Stimulated activated CD4-positive, alpha-beta T cell treated with anti-CD3 and anti-CD28 coated beads, Interleukin-1b, Interleukin-23, amount 100 ng/mL, for 4 hours (primary cell): ENCODE measurements at regions not wholly inside any gene's neighbourhood (a gene's known extent, or its start where the extent isn't known, plus 50 kb on each side); places are given as distances from the start of the nearest gene placed in this dataset.

ENCODE experiments used
- DNase-seq, 2 donors: peaks; one replicate each; pipeline ENCODE4 v3.0.0-alpha.2; 2020; ENCODE audit warnings: low read depth in 2 of 2

GRCh38 chr11:104655066-104655465 lies 243.2 kb downstream of the CASP12 start:
- DNase-seq, result no peak

DNA sequence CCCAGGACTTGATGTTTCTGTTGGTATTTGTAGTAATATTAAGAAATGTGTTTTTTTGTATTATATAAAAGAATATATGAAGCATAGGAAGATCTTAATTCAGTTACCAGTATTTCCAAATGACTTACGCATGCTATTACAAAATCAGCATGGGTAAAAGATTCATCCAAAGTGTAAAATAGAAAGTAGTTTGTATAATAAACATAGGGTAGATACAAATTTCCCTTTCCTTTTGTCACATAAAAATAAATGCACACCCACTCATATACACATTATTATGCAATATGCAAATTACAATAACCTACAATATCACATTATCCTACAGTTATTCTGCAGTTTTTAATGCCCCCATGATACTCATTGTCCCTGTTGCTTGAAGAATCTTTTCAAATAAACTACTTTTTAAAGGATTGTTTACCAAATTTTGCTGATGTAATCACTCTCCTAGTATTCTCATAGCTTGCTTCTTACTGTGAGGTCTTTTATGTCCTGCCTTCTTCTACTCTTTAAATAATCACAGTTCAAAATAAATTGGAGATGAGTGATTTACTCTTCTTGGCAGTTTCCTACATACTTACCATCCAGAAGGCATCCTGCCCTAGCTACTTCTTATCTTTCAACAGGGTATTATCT lies 244.0 kb downstream of the CASP12 start:
- no peak for DNase-seq

- no peak for DNase-seq
Measured at GRCh38 chr11:104653407-104653806, 244.9 kb downstream of the CASP12 start.

- no peak for DNase-seq
Measured at GRCh38 chr11:104652996-104653395, 245.3 kb downstream of the CASP12 start.

- DNase-seq, result no peak
Measured at GRCh38 chr11:104650234-104650633, 248.0 kb downstream of the CASP12 start.

DNA sequence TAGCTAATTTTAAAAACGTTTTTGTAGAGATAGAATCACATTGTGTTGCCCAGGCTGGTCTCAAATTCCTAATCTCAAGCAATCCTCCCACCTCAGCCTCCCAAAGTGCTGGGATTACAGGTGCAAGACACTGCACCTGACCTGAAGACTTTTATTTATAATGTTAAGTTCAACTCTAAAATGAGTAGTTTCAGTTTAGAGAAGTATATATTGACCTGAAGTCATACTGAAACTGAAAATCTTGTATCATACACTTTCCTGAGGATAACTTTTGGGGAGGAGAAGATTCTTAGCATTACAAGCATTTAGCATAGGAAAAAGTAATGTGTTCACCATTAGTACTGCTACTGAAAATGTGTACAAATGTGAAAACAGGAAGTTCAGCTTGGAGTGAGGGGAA lies 249.3 kb downstream of the CASP12 start:
- no peak for DNase-seq

DNA sequence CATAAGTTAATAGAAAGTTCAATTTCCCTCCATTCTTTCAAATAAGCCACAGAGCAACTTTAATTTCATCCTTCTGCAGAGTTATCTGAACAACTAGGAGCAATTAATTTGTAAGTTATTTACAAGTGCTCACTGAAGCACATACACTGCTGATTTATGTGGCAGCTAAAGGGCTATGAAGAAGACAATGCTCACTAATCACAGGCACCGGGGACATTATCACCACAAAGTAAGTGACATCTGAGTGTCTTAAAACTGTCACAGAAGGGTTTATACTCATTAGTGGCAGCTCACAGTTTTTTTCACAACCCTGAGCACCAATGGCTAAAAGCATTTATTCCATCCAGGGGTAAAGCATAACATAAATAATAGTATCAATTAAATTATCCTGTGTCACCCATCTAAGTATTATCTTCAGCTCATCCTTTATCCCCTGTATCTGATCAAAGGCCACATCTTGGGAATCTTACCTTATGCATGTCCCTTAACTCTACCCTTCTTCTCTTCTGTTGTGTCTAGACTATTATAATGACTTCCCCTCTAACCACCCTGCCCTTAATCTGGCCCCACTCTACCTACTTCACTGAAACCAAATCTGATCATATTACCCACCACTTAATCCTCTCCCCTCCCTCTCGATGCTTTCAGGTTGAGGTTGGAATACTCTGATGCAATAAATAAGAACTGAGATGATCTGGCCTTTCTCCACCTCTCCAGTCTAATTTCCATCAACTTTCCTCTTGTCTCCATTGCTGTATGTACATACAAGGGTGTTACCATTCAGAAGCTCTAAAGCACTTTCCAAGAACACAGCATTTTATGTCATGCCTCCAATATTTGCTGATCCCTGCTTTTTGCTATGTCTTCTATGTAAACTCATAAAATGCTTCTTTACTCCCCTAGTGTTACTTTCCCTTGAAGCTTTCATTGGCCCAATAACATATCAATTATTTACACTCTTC lies 252.7 kb downstream of the CASP12 start:
- no peak for DNase-seq

DNA sequence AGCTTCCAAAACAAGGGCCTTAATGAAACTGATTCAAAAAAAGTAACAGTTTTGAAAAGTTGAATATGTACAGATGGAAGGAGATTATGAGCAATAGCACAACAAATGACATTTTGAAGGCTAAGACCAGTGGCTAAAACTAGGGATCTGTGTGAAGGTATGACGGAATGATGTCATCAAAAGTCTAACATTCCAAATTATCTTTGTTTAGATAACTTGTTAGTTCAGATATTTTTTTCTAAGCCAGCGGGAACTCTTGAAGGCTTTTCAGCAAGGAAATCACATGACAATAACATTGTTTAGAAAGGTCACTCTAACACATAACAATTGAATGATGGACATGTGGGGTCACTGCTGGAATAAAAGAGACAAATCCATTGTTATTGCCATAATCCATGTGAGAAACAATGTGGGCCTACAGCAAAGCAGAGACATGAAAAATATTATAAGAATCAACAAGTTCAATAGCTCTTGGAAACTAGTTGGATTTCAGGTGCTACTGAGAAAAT lies 260.5 kb downstream of the CASP12 start:
- DNase-seq, result no peak

DNA sequence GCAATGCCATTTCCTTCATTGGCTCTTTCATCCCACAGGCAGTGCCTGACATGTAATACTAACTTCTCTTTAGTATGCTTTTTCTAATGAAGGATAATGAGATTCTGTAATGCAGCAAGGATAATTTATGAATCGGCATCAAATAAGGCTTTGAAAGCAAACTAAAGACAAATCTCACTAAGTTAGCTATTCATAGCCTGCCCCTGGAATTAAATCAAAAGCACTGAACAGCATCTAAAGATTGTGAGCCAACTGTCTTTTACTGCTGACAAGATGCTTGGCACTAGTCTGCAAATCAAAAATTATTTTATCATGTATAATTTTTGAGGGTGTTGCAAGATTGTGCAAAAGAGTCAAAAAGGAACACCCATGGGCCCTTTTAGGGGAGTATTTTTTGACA lies 265.0 kb downstream of the CASP12 start:
- no peak for DNase-seq

DNA sequence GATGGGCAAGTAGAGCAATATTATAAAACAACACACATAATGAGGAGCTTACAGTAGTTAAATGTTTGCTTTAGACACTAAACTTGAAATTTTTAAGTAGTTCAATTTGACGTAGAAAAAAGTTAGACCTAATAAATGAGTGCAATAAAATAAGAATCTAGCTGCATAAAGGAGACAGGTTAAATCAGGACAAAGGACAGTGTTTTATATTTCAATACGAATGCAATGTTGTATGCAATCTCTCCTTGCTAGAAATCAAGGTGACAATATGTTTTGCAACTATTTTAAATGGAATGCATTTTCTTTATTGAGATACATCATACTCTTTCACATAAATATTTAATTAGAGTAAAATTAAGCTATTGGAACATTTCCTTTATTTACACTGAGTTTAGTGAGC lies 267.9 kb downstream of the CASP12 start:
- DNase-seq, result no peak

DNA sequence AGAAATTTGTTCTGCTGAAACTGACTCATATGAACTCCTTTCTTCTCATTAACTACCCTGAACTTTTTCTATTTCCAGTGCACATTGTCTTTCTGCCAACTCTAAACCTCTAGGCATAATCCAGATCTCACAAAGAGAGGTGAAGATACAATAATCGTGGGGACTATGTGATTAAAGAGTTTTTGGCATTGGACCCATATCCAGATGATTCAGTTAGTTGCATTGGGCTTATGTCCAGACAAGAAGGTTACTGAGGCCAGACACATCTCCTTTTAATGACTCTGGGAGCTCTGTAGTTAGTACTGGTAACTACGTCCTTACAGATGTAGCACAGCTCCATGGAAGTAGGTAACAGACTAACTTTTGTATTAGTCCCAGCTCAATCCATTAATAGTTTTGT lies 273.0 kb downstream of the CASP12 start:
- no peak for DNase-seq

- no peak for DNase-seq
Measured at GRCh38 chr11:104624021-104624420, 274.2 kb downstream of the CASP12 start.

- DNase-seq, result no peak
Measured at GRCh38 chr11:104623518-104623917, 274.7 kb downstream of the CASP12 start.

DNA sequence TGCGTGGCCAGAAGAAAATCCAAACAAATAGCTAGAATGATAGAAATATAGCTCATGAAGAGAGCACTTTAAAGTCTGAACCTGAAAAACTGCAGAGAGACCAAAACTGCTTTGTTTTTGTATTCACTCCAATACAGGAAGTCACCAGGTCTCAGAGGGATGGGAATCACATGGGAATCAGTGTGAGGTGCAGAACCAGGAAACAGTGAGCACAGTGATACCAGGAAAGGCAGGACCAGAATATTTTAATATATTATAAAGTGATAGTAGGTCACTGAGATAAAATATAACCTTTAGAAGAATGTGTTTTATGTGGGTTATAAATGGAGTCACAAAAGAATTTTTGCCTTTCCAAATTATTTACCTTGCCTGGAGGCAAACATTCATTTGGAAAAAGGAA lies 277.3 kb downstream of the CASP12 start:
- DNase-seq, result no peak

- DNase-seq, result no peak
Measured at GRCh38 chr11:104619751-104620150, 278.5 kb downstream of the CASP12 start.

DNA sequence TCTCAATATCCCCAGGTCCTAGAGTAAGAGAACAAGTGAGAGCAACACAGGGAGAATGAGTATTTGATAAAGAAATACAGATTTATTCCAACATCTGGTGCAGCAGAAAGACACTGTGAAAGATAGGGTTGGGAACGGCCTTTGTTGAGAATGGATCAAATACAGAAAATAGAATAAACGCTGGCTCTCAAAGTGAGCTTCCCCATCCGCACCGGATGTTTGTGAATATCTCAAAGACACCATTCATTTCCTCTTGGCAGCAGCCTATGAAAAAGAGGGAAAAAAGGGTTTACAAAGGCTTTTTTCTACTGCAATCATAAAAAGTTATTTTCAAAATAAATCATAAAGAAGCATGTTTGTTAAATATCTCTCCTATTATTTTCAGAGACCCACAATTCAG lies 279.3 kb downstream of the CASP12 start:
- no peak for DNase-seq

- DNase-seq, result no peak
Measured at GRCh38 chr11:104614961-104615360, 283.3 kb downstream of the CASP12 start.

DNA sequence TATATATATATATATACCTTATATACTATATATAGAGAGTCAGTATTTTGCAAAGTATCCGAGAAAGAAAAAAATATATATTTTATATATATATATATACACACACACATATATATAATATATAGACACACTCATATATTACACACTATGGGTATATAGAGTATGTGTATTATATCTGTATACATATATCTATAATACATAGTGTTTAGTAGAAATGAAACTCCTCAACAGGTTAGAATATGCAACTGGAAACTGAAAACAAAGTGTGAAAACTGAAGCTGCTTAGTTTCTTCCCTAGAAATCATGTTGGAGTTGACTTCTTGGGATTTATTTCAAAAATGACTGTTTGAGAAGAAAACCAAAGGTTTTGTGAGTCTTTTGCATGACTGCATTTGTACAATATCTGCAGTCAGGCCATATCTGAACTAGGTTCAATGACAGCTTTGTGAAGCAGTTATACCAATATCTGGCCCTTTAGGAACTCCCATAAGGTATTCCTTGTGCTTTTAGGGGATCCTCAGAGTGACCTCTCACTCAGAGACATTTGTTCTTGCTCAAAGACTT lies 284.1 kb downstream of the CASP12 start:
- DNase-seq, result no peak

DNA sequence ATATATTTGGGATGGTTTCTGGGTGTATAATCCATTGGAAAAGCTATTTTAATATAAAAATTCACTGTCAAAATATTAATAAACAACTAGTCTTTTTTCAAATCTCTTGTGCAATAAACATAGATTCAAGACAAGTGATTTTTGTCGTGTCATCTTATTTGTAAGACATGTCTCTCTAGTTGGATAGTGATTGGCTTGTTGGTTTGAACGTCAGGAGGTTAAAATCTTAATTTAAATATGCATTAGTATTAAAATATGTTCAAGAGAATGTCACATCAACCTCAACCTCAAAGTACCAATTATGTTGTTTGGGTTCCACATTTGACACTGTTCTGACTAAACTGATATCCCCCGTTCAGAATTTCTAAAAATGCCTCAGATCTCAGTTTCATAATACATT lies 287.6 kb downstream of the CASP12 start:
- DNase-seq, result no peak

- peak; percentile 3 to 27 for DNase-seq
Measured at GRCh38 chr11:104609311-104610085, 288.8 kb downstream of the CASP12 start.

GRCh38 chr11:104602643-104603042 lies 295.6 kb downstream of the CASP12 start:
- no peak for DNase-seq
